Tibial nerve (tissue), 4 donors: ENCODE measurements at regions not wholly inside any gene's neighbourhood (a gene's known extent, or its start where the extent isn't known, plus 50 kb on each side); places are given as distances from the start of the nearest gene placed in this dataset.
A peak's percentile ranks its signal among the peaks of the same experiment; 100 is the strongest.

ENCODE experiments used
- DNase-seq, 2 donors: peaks; one replicate each; pipeline ENCODE4 v3.0.0-alpha.2; 2019; ENCODE audit warnings: low spot score in 2 of 2
- H3K27ac ChIP-seq, 4 donors: fragments of 200-600 bp; sonication (generic) in 3 of 4; one replicate each; pipeline ENCODE4 v1.5.1; 2017 to 2019; ENCODE audit warnings: mild to moderate bottlenecking in 1 of 4
- H3K27me3 ChIP-seq, 2 donors: fragments of 200-600 bp; sonication (generic) in 1 of 2; one replicate each; pipeline versions ENCODE4 v1.5.1 to v1.6.0; 2017 to 2019
- H3K36me3 ChIP-seq, 3 donors: fragments of 200-600 bp; sonication (generic); one replicate each; pipeline ENCODE4 v1.5.1; 2018 to 2019
- H3K4me1 ChIP-seq, 4 donors: fragments of 200-600 bp; sonication (generic) in 3 of 4; one replicate each; pipeline ENCODE4 v1.5.1; 2017 to 2019
- H3K4me3 ChIP-seq, 4 donors: fragments of 200-600 bp; sonication (generic) in 3 of 4; one replicate each; pipeline ENCODE4 v1.5.1; 2017 to 2019; ENCODE audit warnings: mild to moderate bottlenecking in 1 of 4, moderate library complexity in 1 of 4
- H3K9me3 ChIP-seq, 4 donors: fragments of 200-600 bp; sonication (generic) in 3 of 4; one replicate each; pipeline ENCODE4 v1.5.1; 2017 to 2019
- EP300 ChIP-seq, 2 donors: sonication (generic); formaldehyde crosslinking; IDR thresholded peaks; one replicate each; pipeline ENCODE4 v1.6.1; 2017; ENCODE audit warnings: antibody characterized with exemption in 2 of 2, mild to moderate bottlenecking in 1 of 2
- POLR2A ChIP-seq, 2 donors: fragments of 450-650 bp; IDR thresholded peaks; one replicate each; pipeline ENCODE4 v1.6.1; 2017; ENCODE audit warnings: antibody characterized with exemption in 2 of 2, mild to moderate bottlenecking in 2 of 2, moderate library complexity in 2 of 2
- WGBS, 2 donors: methylation state at CpG; one replicate each; pipeline ENCODE4 v1.1.5; 2018; 5-methylcytosine and 5-hydroxymethylcytosine counted together
- TF ChIP-seq, protein P1 (sequence below), 5 experiments: fragments of 200-600 bp in 3 of 5; fragments of 450-650 bp in 2 of 5; sonication (generic) in 3 of 5; IDR thresholded peaks; one replicate each; pipeline ENCODE4 v1.5.1; 2016 to 2019; ENCODE audit warnings: antibody characterized with exemption in 5 of 5, mild to moderate bottlenecking in 3 of 5, moderate library complexity in 2 of 5

- Histone ChIP-seq H3K9me3 (no peaks in the 10 kb centered on the region), H3K4me3 (no peak overlapping the region), H3K27me3 (no peaks in the 10 kb centered on the region), H3K27ac (no peak overlapping the region), H3K36me3 (no peaks in the 10 kb centered on the region), H3K4me1 (peaks cover 0 to 16% (median 0%) of the 10 kb centered on the region in 4 donors)
- WGBS, 2 donors = 36 to 45% methylated on average over 8 of the region's 8 CpGs
- peak; percentile 43 to 59 for DNase-seq
- no peak for TF ChIP-seq EP300 (IDR thresholded peaks at IDR 0.05)
- TF ChIP-seq, protein P1, sequence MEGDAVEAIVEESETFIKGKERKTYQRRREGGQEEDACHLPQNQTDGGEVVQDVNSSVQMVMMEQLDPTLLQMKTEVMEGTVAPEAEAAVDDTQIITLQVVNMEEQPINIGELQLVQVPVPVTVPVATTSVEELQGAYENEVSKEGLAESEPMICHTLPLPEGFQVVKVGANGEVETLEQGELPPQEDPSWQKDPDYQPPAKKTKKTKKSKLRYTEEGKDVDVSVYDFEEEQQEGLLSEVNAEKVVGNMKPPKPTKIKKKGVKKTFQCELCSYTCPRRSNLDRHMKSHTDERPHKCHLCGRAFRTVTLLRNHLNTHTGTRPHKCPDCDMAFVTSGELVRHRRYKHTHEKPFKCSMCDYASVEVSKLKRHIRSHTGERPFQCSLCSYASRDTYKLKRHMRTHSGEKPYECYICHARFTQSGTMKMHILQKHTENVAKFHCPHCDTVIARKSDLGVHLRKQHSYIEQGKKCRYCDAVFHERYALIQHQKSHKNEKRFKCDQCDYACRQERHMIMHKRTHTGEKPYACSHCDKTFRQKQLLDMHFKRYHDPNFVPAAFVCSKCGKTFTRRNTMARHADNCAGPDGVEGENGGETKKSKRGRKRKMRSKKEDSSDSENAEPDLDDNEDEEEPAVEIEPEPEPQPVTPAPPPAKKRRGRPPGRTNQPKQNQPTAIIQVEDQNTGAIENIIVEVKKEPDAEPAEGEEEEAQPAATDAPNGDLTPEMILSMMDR (IDR thresholded peaks at IDR 0.05) = peak in 1 of 5 experiments; percentile 21
Measured at GRCh38 chr17:77681861-77682260, 276.6 kb upstream of the TNRC6C start.

- WGBS, 2 donors = 65 to 68% methylated on average over 15 of the region's 15 CpGs
- Histone ChIP-seq H3K4me3 (no peak overlapping the region), H3K27me3 (peaks cover 0 to 11% of the 10 kb centered on the region in 2 donors), H3K4me1 (peaks cover 0 to 13% (median 0%) of the 10 kb centered on the region in 4 donors), H3K27ac (no peak overlapping the region), H3K9me3 (no peaks in the 10 kb centered on the region), H3K36me3 (no peaks in the 10 kb centered on the region)
- no peak for DNase-seq
- TF ChIP-seq, protein P1 (IDR thresholded peaks at IDR 0.05) = no peak
Measured at GRCh38 chr17:77684803-77685798, 273.4 kb upstream of the TNRC6C start.

GRCh38 chr17:77685881-77686486 lies 272.5 kb upstream of the TNRC6C start:
- WGBS, 2 donors = 91 to 94% methylated on average over 3 of the region's 3 CpGs
- Histone ChIP-seq H3K36me3 (no peaks in the 10 kb centered on the region), H3K4me1 (peaks cover 0 to 22% (median 6%) of the 10 kb centered on the region in 4 donors), H3K9me3 (no peaks in the 10 kb centered on the region), H3K27me3 (peaks cover 0 to 15% of the 10 kb centered on the region in 2 donors), H3K4me3 (no peak overlapping the region), H3K27ac (no peak overlapping the region)
- TF ChIP-seq EP300 (IDR thresholded peaks at IDR 0.05) (no peak), POLR2A (IDR thresholded peaks at IDR 0.05) (no peak)
- TF ChIP-seq, protein P1 (IDR thresholded peaks at IDR 0.05) = no peak
- no peak for DNase-seq

GRCh38 chr17:77686903-77687302 lies 271.6 kb upstream of the TNRC6C start:
- H3K4me1 ChIP-seq = peaks cover 0 to 17% (median 7%) of the 10 kb centered on the region in 4 donors
- H3K27me3 ChIP-seq = peaks cover 0 to 21% of the 10 kb centered on the region in 2 donors
- no peaks in the 10 kb centered on the region for H3K36me3 ChIP-seq
- no peak overlapping the region for H3K27ac ChIP-seq
- DNase-seq = no peak
- H3K9me3 ChIP-seq = no peaks in the 10 kb centered on the region
- TF ChIP-seq, protein P1 (IDR thresholded peaks at IDR 0.05) = no peak
- TF ChIP-seq POLR2A (IDR thresholded peaks at IDR 0.05) = no peak
- no peak for TF ChIP-seq EP300 (IDR thresholded peaks at IDR 0.05)
- no peak overlapping the region for H3K4me3 ChIP-seq
- 70 to 76% methylated on average over 8 of the region's 8 CpGs for WGBS, 2 donors

DNA sequence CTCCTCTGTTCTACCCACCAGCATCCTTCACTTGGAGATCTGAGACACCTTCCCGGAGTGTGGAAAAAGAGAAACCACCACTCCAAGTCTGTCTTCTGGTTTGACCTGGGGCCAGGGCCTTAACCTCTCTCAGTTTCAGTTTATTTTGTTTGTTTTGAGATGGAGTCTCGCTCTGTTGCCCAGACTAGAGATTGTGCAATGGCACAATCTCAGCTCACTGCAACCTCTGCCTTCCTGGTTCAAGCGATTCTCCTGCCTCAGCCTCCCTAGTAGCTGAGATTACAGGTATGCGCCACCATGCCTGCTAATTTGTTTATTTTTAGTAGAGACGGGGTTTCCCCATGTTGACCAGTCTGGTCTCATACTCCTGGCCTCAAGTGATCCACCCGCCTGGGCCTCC lies 271.1 kb upstream of the TNRC6C start:
- no peak for DNase-seq
- 88 to 92% methylated on average over 6 of the region's 6 CpGs for WGBS, 2 donors
- Histone ChIP-seq H3K36me3 (no peaks in the 10 kb centered on the region), H3K27me3 (peaks cover 0 to 21% of the 10 kb centered on the region in 2 donors), H3K27ac (no peak overlapping the region), H3K9me3 (no peaks in the 10 kb centered on the region), H3K4me3 (no peak overlapping the region), H3K4me1 (peaks cover 0 to 12% (median 7%) of the 10 kb centered on the region in 4 donors)
- TF ChIP-seq POLR2A (IDR thresholded peaks at IDR 0.05) (no peak), EP300 (IDR thresholded peaks at IDR 0.05) (no peak)
- TF ChIP-seq, protein P1 (IDR thresholded peaks at IDR 0.05) = no peak
